ENCODE measurements at regions not wholly inside any gene's neighbourhood (a gene's known extent, or its start where the extent isn't known, plus 50 kb on each side); places are given as distances from the start of the nearest gene placed in this dataset.

- no peak for DNase-seq (ENCODE audit: low spot score)
Observed at GRCh38 chr5:166961028-166961427, 1330.4 kb upstream of the WWC1 start.

GRCh38 chr5:166961913-166962312 lies 1329.5 kb upstream of the WWC1 start:
- no peak for DNase-seq (ENCODE audit: low spot score)

GRCh38 chr5:166962461-166962860 lies 1329.0 kb upstream of the WWC1 start:
- DNase-seq (ENCODE audit: low spot score): no peak

GRCh38 chr5:166963596-166963995 lies 1327.8 kb upstream of the WWC1 start:
- DNase-seq (ENCODE audit: low spot score): no peak

- no peak for DNase-seq (ENCODE audit: low spot score)
Observed at GRCh38 chr5:166977911-166978422, 1313.5 kb upstream of the WWC1 start.

GRCh38 chr5:166979307-166979895 lies 1312.0 kb upstream of the WWC1 start:
- DNase-seq (ENCODE audit: low spot score): no peak

- no peak for DNase-seq (ENCODE audit: low spot score)
Observed at GRCh38 chr5:166980666-166981065, 1310.8 kb upstream of the WWC1 start.

- no peak for DNase-seq (ENCODE audit: low spot score)
Observed at GRCh38 chr5:166982226-166982625, 1309.2 kb upstream of the WWC1 start.

- DNase-seq (ENCODE audit: low spot score): no peak
Observed at GRCh38 chr5:166991601-166992000, 1299.8 kb upstream of the WWC1 start.

- no peak for DNase-seq (ENCODE audit: low spot score)
Observed at GRCh38 chr5:166992108-166992507, 1299.3 kb upstream of the WWC1 start.

- DNase-seq (ENCODE audit: low spot score): no peak
Observed at GRCh38 chr5:166992874-166993722, 1298.3 kb upstream of the WWC1 start.

GRCh38 chr5:166994226-166994625 lies 1297.2 kb upstream of the WWC1 start:
- DNase-seq (ENCODE audit: low spot score): no peak

- DNase-seq (ENCODE audit: low spot score): no peak
Observed at GRCh38 chr5:167001246-167001645, 1290.2 kb upstream of the WWC1 start.

- no peak for DNase-seq (ENCODE audit: low spot score)
Observed at GRCh38 chr5:167008705-167009104, 1282.7 kb upstream of the WWC1 start.

- DNase-seq (ENCODE audit: low spot score): no peak
Observed at GRCh38 chr5:167011196-167011595, 1280.2 kb upstream of the WWC1 start.

- DNase-seq (ENCODE audit: low spot score): no peak
Observed at GRCh38 chr5:167012123-167013034, 1279.1 kb upstream of the WWC1 start.

- no peak for DNase-seq (ENCODE audit: low spot score)
Observed at GRCh38 chr5:167014401-167015056, 1276.9 kb upstream of the WWC1 start.

- DNase-seq (ENCODE audit: low spot score): no peak
Observed at GRCh38 chr5:167020418-167020817, 1271.0 kb upstream of the WWC1 start.

- no peak for DNase-seq (ENCODE audit: low spot score)
Observed at GRCh38 chr5:167029488-167029887, 1262.0 kb upstream of the WWC1 start.

GRCh38 chr5:167030500-167031120 lies 1260.8 kb upstream of the WWC1 start:
- no peak for DNase-seq (ENCODE audit: low spot score)

GRCh38 chr5:167036585-167036984 lies 1254.9 kb upstream of the WWC1 start:
- no peak for DNase-seq (ENCODE audit: low spot score)
